BJ (cell line): ENCODE measurements at regions not wholly inside any gene's neighbourhood (a gene's known extent, or its start where the extent isn't known, plus 50 kb on each side); places are given as distances from the start of the nearest gene placed in this dataset.

Experiments
- CTCF ChIA-PET: fragments of 350-600 bp; formaldehyde crosslinking; extraction: SDS; loops from one replicate; lab custom pipeline; 2021; ENCODE audit warnings: antibody characterized with exemption, inconsistent platforms; lab: Yijun Ruan, JAX
- POLR2A ChIA-PET: fragments of 300-600 bp; sonication (Branson Sonifier 250); formaldehyde crosslinking; extraction: SDS; loops from one replicate; lab custom pipeline; 2021; ENCODE audit warnings: antibody characterized with exemption; lab: Charles Lee
- DNase-seq: peaks from one replicate; pipeline ENCODE4 v3.0.0-alpha.2; 2011; ENCODE audit warnings: low read depth
- H3K27me3 ChIP-seq: 2 replicates; pipeline ENCODE4 v1.6.0; 2011; ENCODE audit warnings: low read length; ENCODE audit not compliant: control insufficient read depth, insufficient read depth
- H3K36me3 ChIP-seq: 2 replicates; pipeline ENCODE4 v1.5.1; 2011; ENCODE audit warnings: low read length; ENCODE audit not compliant: control insufficient read depth, insufficient read depth
- H3K4me3 ChIP-seq: 2 replicates; pipeline ENCODE4 v1.5.1; 2011; ENCODE audit warnings: low read depth, mild to moderate bottlenecking, control low read depth, low read length
- CTCF ChIP-seq: IDR thresholded peaks from 2 replicates; pipeline ENCODE4 v1.5.1; 2011; ENCODE audit warnings: low read depth, mild to moderate bottlenecking, control low read depth, inconsistent platforms, low read length, moderate library complexity; ENCODE audit not compliant: insufficient read depth

- TF ChIP-seq CTCF, result no peak
- ChIA-PET POLR2A (no interaction called here), CTCF (no interaction called here)
- Histone ChIP-seq H3K4me3 (no peak overlapping the region), H3K36me3 (no peaks in the 10 kb centered on the region), H3K27me3 (no peaks in the 10 kb centered on the region)
- no peak for DNase-seq
These were observed 375.8 kb downstream of the GATA3 start for GRCh38 chr10:8430321-8430720.

GRCh38 chr10:8431511-8431910, 377.0 kb downstream of the GATA3 start:
- TF ChIP-seq CTCF, result no peak
- no peak for DNase-seq
- no peaks in the 10 kb centered on the region for H3K36me3 ChIP-seq
- ChIA-PET POLR2A (no interaction called here), CTCF (no interaction called here)
- no peaks in the 10 kb centered on the region for H3K27me3 ChIP-seq
- H3K4me3 ChIP-seq, result no peak overlapping the region

- POLR2A ChIA-PET, result no interaction called here
- Histone ChIP-seq H3K27me3 (no peaks in the 10 kb centered on the region), H3K4me3 (no peak overlapping the region), H3K36me3 (no peaks in the 10 kb centered on the region)
- CTCF ChIA-PET, result no interaction called here
- no peak for DNase-seq
- no peak for TF ChIP-seq CTCF
These were observed 380.9 kb downstream of the GATA3 start for GRCh38 chr10:8435186-8436055.

- no peak for TF ChIP-seq CTCF
- ChIA-PET POLR2A (no interaction called here), CTCF (no interaction called here)
- Histone ChIP-seq H3K27me3 (no peaks in the 10 kb centered on the region), H3K4me3 (no peak overlapping the region), H3K36me3 (no peaks in the 10 kb centered on the region)
- no peak for DNase-seq
These were observed 383.4 kb downstream of the GATA3 start for GRCh38 chr10:8437896-8438295.

GRCh38 chr10:8438603-8439002, 384.1 kb downstream of the GATA3 start:
- H3K4me3 ChIP-seq, result no peak overlapping the region
- POLR2A ChIA-PET, result no interaction called here
- CTCF ChIA-PET, result no interaction called here
- H3K27me3 ChIP-seq, result no peaks in the 10 kb centered on the region
- DNase-seq, result no peak
- H3K36me3 ChIP-seq, result no peaks in the 10 kb centered on the region
- TF ChIP-seq CTCF, result no peak
